Neural progenitor cell (in vitro differentiated cells): ENCODE measurements at regions not wholly inside any gene's neighbourhood (a gene's known extent, or its start where the extent isn't known, plus 50 kb on each side); places are given as distances from the start of the nearest gene placed in this dataset.

Experiments
- CTCF ChIP-seq: fragments of 200-600 bp; sonication (generic); IDR thresholded peaks from 2 replicates; pipeline ENCODE4 v1.5.1; 2017; ENCODE audit warnings: antibody characterized with exemption, mild to moderate bottlenecking
- EZH2 ChIP-seq: fragments of 200-600 bp; sonication (generic); IDR thresholded peaks from 2 replicates; pipeline ENCODE4 v1.6.1; 2017; ENCODE audit warnings: antibody characterized with exemption, mild to moderate bottlenecking, moderate library complexity
- EZH2phosphoT487 ChIP-seq: fragments of 200-600 bp; sonication (generic); IDR thresholded peaks from 2 replicates; pipeline ENCODE4 v1.6.1; 2017; ENCODE audit warnings: antibody characterized with exemption

GRCh38 chr18:78719821-78720220 is 259.8 kb upstream of the SALL3 start:
- TF ChIP-seq CTCF = no peak
- TF ChIP-seq EZH2 = no peak
- no peak for TF ChIP-seq EZH2phosphoT487
